ENCODE measurements at regions not wholly inside any gene's neighbourhood (a gene's known extent, or its start where the extent isn't known, plus 50 kb on each side); places are given as distances from the start of the nearest gene placed in this dataset.

- BruUV-seq (replicated peaks) = no TSS peak
- no peak for TF ChIP-seq CTCF (IDR thresholded peaks at IDR 0.05; ENCODE audit: unreplicated experiment)
- Mint-ChIP-seq H3K4me1 (ENCODE audit: low read depth, unreplicated experiment) (no peaks in the 10 kb centered on the region), H3K4me3 (ENCODE audit: low read depth, unreplicated experiment) (no peak overlapping the region), H3K27me3 (ENCODE audit: unreplicated experiment) (no peaks in the 10 kb centered on the region), H3K36me3 (ENCODE audit: insufficient read depth, unreplicated experiment) (no peaks in the 10 kb centered on the region), H3K9me3 (ENCODE audit: low read depth, unreplicated experiment) (peaks cover 12% of the 10 kb centered on the region), H3K27ac (ENCODE audit: unreplicated experiment) (no peak overlapping the region)
- CTCF ChIA-PET = no interaction called here
- no peak for DNase-seq
- intact Hi-C loops (cut with micrococcal nuclease; ENCODE audit: unreplicated experiment) = no loop called here
These were observed 2379.9 kb downstream of the ARAP2 start for GRCh38 chr4:33864290-33864859.

- intact Hi-C loops (cut with micrococcal nuclease; ENCODE audit: unreplicated experiment) = no loop called here
These were observed 2370.5 kb downstream of the ARAP2 start for GRCh38 chr4:33873791-33874190.

GRCh38 chr4:33878710-33879109, 2365.6 kb downstream of the ARAP2 start:
- peaks cover 2% of the 10 kb centered on the region for H3K9me3 Mint-ChIP-seq (ENCODE audit: low read depth, unreplicated experiment)

More at GRCh38 chr4:33873791-33874190, 2370.5 kb downstream of the ARAP2 start:
- peaks cover 5% of the 10 kb centered on the region for H3K9me3 Mint-ChIP-seq (ENCODE audit: low read depth, unreplicated experiment)
- H3K4me3 Mint-ChIP-seq (ENCODE audit: low read depth, unreplicated experiment) = no peak overlapping the region
- CTCF ChIA-PET = no interaction called here
- H3K4me1 Mint-ChIP-seq (ENCODE audit: low read depth, unreplicated experiment) = no peaks in the 10 kb centered on the region
- no peaks in the 10 kb centered on the region for H3K27me3 Mint-ChIP-seq (ENCODE audit: unreplicated experiment)
- no peak overlapping the region for H3K27ac Mint-ChIP-seq (ENCODE audit: unreplicated experiment)
- BruUV-seq (replicated peaks) = no TSS peak
- DNase-seq = no peak
- H3K36me3 Mint-ChIP-seq (ENCODE audit: insufficient read depth, unreplicated experiment) = no peaks in the 10 kb centered on the region
- no peak for TF ChIP-seq CTCF (IDR thresholded peaks at IDR 0.05; ENCODE audit: unreplicated experiment)

GRCh38 chr4:33881176-33881575, 2363.1 kb downstream of the ARAP2 start:
- no peak for TF ChIP-seq CTCF (IDR thresholded peaks at IDR 0.05; ENCODE audit: unreplicated experiment)
- H3K27me3 Mint-ChIP-seq (ENCODE audit: unreplicated experiment) = no peaks in the 10 kb centered on the region
- no peak overlapping the region for H3K4me3 Mint-ChIP-seq (ENCODE audit: low read depth, unreplicated experiment)
- no TSS peak for BruUV-seq (replicated peaks)
- CTCF ChIA-PET = no interaction called here
- DNase-seq = no peak
- intact Hi-C loops (cut with micrococcal nuclease; ENCODE audit: unreplicated experiment) = no loop called here
- H3K36me3 Mint-ChIP-seq (ENCODE audit: insufficient read depth, unreplicated experiment) = no peaks in the 10 kb centered on the region
- no peak overlapping the region for H3K27ac Mint-ChIP-seq (ENCODE audit: unreplicated experiment)
- H3K4me1 Mint-ChIP-seq (ENCODE audit: low read depth, unreplicated experiment) = no peaks in the 10 kb centered on the region
- no peaks in the 10 kb centered on the region for H3K9me3 Mint-ChIP-seq (ENCODE audit: low read depth, unreplicated experiment)

More at GRCh38 chr4:33878710-33879109, 2365.6 kb downstream of the ARAP2 start:
- Mint-ChIP-seq H3K4me3 (ENCODE audit: low read depth, unreplicated experiment) (no peak overlapping the region), H3K27me3 (ENCODE audit: unreplicated experiment) (no peaks in the 10 kb centered on the region), H3K4me1 (ENCODE audit: low read depth, unreplicated experiment) (no peaks in the 10 kb centered on the region), H3K27ac (ENCODE audit: unreplicated experiment) (no peak overlapping the region), H3K36me3 (ENCODE audit: insufficient read depth, unreplicated experiment) (no peaks in the 10 kb centered on the region)
- no peak for DNase-seq
- intact Hi-C loops (cut with micrococcal nuclease; ENCODE audit: unreplicated experiment) = no loop called here
- TF ChIP-seq CTCF (IDR thresholded peaks at IDR 0.05; ENCODE audit: unreplicated experiment) = no peak
- no TSS peak for BruUV-seq (replicated peaks)
- CTCF ChIA-PET = no interaction called here

Measured in Calu3 (cell line).